HG03354 (cell line): ENCODE measurements at regions not wholly inside any gene's neighbourhood (a gene's known extent, or its start where the extent isn't known, plus 50 kb on each side); places are given as distances from the start of the nearest gene placed in this dataset.
"Not testable (repeated sequence)": the region's sequence is repeated elsewhere in the genome, so short reads cannot be mapped to it uniquely, and the experiment has no call there.

Experiments used
- ATAC-seq: cut with Tn5 transposase; IDR thresholded peaks from one replicate; pipeline ENCODE4 v1.9.1; 2021; ENCODE audit warnings: mild to moderate bottlenecking; ENCODE audit not compliant: unreplicated experiment, poor library complexity, severe bottlenecking

DNA sequence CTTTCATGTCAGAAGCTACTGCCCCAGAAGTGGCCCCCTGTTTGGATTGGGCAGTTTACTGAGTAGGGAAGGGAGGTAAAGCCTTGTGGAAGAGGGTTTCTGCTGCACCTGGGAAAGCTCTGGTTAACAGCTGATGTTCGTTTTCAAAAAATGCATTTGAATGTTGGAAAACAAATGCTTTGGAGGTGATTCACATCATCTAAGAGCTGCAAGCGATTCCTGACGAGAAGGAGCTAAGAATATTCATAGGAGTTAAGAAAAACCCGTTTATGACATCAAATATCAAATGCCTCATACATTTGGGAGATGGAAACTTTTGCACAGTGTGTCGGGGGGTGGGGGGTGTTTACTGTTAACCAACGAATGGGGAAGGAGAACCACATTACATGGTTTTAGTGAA lies 183.8 kb upstream of the NR2F2 start:
- ATAC-seq, result no peak

DNA sequence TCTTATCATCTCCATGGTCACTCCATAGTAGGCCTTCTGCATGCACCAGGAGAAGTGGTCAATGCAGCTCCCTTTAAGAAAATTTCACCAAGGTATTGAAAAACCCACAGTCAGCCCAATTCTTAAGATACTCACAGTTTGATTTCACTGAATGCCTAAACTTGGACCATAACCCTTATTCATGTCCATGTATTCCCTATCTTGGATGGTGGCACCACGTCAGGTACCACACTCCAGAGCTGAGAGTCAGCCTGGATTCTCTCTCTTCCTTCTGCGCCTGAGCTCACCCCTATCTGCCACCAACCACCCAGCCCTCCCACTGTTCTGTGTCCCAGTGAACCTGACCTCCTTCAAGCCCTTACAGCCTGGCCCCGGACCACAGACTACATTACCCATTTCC lies 183.2 kb upstream of the NR2F2 start:
- no peak for ATAC-seq

DNA sequence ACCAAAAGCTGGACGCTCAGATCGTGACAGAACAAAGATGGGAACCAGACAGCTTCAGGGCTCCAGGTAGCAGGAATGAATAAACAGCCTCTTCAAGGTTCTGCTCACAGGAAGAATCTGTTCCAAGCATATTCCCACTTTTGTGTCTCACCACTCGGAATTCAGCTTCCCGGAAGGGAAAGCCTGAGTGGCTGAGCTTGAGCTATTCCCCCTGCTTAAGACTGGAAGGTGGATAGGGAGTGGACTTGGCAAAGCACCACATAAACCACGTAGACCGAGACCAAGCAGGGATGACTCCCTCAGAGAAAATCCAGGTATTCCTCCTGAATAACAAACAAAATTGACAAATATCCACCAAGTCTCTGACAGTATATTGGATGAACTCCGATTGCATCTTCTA lies 180.2 kb upstream of the NR2F2 start:
- no peak for ATAC-seq

DNA sequence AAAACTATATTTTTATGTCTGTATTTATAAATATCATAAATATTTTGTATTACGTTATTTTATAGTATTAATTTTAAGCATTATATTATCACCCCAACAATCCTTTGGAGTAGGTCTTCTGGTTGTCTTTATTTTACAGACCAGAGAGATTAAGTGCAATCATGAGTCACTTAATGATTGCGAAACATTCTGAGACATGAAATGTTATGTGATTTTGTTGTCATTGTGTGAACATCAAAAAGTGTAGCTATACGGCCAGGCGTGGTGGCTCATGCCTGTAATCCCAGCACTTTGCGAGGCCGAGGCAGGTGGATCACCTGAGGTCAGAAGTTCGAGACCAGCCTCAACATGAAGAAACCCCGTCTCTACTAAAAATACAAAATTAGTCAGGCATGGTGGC lies 178.8 kb upstream of the NR2F2 start:
- ATAC-seq, result not testable (repeated sequence)

DNA sequence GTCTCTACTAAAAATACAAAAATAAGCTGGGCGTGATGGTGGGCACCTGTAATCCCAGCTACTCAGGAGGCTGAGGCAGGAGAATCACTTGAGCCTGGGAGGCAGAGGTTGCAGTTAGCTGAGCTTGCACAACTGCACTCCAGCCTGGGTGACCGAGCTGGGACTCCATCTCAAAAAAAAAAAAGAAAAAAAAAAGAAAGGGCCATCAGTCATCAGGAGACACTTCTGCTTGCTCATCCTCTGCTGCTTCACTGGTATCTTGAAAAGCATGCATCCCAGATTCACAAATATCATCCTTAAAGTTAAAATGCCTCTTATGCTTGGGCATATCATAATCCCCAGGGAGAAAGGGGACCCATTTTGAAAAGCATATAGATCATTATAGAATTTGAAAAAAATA lies 176.6 kb upstream of the NR2F2 start:
- ATAC-seq, result no peak

DNA sequence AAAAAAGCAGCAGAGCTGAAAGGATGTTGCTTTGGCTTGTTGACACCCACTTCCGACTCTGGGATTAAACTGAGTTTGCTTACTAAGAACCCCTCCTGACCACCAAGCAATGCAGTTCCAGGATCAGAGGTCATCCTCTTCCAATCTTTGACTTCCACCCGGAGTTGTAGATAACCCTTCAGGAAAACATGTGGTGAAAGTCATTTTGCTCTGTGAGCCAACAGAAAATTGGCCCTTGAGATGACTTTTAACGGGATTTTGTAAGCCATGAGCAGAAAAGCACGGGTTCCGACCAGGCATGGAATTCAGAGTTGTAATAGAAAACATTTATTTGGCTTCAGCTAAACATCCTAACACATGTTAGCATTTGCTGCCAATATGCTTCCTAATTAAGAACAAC lies 171.6 kb upstream of the NR2F2 start:
- ATAC-seq, result no peak

DNA sequence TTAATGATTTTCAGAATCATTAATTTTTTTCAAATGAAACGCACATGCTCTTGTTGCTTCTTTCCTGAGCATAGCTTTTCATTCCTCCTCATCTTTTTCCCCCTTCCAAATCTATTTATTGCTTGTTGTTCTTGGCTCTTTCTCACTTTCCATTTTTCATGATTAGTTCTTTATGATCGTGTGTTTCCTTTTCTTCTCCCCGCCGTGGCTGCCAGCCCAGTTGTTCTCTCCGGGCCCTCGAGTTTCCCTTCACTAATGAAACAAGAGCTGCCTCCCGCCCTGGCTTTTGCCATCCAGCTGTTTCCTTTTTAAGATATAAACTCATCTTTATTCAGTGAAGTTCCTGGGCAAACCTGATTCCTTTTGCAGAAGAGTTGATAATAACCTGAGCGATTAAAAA lies 170.2 kb upstream of the NR2F2 start:
- no peak for ATAC-seq

DNA sequence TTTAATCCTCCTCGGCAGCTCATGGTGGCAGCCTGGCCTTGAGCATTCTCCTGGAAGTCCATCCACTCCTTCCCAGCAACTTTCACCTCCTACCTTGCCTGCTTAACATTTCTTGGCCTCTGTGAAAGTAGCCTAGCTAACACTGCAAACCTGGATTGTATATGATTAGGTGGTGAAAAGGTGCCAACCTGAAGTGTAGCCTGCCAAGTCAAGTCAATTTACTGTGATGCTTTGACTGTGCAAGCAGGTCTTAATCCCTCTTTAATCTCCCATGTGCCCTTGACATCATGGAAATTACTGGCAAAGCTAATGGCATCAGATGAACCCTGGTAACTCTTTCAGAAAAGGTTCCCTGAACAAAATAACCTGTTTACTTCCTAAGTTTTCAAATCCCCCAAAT lies 169.7 kb upstream of the NR2F2 start:
- ATAC-seq, result no peak

DNA sequence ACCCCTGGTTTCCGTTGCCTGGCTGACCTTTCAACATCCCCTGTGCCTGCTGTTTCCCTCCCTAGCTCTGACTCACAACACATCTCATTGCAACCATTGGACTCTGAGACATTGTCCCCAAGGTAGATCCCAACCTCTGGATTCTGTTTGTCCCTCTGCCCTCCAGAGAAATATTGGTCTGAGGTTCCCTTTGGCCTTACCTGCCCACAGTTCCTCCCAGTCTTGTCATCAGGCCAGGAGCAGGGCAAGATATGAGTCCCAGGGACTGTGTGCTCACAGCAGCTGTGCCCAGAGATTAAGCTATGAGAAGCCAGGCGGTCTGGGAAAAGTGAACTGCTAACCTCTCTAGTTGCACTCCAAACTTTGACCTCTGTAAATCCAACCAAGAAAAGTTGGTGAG lies 168.2 kb upstream of the NR2F2 start:
- ATAC-seq, result no peak

DNA sequence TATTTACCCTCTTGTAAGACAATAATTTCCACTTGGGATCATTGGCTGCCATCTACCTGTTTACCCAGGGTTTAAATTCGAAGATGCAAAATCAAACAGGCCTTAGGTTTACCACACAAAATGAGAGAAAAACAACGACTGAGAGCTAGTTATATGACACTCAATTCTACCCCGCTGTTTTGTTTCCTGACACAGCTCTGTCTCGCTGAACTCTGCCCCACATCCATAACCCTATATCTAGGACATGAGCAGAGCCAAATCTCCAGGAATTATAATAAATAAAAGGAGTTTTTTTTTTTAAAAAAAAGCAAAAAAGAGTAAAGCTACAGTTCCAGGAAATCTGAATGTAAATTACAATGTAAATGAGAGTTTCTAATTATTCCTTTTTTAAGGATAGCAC lies 165.4 kb upstream of the NR2F2 start:
- no peak for ATAC-seq

DNA sequence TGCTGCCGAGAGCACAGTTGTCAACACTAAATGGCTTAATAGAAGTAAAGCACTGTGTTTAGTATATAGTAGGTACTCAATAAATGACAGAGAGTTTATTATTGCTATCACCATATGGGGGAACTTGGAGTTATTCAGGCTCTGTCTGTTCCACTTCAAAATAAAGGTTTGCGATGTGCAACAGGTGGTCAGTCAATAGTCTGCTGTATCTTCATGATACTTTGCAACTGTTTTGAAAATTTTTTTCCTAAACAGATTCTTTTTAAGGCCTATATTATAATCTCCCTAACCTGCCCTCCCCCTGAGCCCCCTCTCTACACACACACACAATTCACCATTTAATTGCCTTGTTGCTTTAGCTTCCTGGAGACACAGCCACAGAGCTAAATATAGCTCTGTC lies 164.7 kb upstream of the NR2F2 start:
- ATAC-seq, result no peak

DNA sequence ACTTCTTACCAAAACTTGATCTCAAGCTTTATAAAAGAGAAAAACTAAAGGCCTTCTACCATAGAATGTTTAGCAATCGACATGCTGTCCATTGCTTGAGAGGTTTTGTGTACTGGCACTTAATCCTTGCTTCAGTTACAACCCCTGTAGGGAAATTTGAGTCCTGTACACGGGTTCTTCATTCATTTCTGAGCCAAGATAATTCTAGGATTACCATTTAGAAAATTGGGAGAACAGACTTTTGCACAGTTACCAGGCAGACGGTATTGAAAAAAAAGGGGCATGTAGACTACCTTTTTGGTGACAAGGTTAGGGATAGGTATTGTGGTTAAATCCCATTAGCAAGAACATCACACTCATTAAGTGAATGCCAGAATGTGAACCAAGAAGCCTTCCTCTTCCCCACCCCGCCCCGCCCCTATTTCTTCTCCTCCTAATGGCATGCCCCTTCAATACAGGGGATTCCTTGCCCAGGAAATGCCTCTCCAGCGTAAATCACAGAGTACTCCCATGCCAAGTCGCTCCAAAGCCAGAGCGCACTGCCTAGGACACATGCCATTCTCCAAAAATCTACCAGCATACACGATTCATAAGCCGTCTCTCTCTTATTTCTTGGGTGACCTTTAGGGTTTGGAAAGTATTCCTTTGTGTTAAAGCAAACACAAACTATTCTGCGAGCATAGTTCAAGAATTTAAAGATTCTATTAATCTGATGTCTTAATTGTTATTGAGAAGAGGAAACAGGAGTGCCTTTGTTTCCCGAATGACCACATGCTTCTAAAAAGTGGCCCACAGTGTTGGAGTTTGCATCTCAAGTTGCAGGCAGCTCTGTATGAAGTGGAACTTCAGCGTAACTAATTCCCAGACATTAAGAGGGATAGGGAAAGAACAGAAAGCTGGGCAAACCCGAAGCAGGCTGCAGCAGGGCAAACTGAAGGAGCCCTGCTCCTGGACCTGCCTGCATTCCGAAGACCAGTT lies 164.0 kb upstream of the NR2F2 start:
- no peak for ATAC-seq

DNA sequence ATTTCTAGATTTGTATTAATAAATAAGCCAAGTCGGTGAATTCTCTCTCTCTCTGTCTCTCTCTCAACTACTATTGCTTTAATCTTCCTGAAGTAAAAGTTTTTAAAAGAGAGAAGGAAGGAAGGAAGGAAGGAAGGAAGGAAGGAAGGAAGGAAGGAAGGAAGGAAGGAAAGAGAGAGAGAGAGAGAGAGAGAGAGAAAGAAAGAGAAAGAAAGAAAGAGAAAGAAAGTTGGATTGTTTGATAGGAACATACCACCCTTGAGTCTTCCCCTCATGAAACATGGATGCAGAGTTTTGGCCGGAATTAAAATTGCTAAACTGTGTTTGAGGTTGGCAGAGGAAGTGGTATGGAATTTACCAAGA lies 159.9 kb upstream of the NR2F2 start:
- ATAC-seq, result not testable (repeated sequence)

DNA sequence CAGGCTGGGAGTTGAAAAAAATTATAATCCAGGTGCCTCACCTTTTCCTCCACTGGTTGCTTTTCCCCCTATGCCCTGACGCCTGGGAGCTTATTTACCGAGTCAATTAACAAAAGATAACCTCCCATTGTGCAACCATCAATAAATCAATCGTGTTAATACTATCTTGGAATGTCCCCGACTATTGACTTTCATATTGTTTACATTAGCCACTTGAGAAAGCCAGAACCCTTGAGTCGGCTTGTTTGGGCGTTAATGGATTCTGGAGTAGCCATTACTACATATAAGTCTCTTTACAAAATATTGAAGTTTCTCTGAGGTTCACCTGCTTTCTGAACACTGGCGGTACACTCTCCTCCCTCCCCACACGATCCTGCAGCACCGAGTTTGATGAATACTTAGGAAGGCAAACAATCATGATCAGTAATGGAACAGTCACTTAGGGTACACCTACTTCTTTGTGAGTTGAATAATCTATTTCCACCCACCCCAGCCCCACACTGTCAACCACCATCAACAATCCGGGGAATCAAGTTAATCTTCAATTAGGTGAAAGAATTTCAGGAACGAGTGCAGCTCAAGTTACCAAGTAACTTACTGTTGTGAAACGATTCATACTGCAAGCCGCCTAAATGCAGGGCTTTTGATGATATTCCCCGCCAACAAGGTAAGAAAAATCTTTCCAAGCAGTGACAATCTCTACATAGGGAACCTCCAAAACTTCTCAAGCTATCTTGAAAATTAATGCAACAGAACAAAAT lies 159.3 kb upstream of the NR2F2 start:
- no peak for ATAC-seq

DNA sequence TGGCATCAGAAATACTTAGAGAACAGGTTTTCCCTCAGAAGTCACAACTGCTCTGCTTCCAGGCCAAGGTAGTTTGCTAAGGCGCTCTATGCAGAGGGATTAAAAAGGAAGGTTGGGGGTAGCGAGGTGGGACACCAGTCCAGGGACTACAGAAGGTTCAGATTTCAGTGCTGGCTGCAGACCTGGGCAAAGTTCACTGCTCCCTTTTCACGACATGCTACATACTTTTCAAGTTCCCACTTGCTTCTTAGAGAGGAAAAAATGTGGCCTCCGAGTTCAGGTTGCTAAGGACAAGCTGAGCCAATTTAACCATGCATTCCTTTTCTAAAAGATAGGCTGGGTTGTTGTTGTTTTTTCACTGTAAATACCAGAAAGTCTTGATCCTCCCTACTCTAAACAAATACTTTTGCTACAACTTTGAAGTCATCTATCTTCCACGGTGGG lies 158.6 kb upstream of the NR2F2 start:
- no peak for ATAC-seq

DNA sequence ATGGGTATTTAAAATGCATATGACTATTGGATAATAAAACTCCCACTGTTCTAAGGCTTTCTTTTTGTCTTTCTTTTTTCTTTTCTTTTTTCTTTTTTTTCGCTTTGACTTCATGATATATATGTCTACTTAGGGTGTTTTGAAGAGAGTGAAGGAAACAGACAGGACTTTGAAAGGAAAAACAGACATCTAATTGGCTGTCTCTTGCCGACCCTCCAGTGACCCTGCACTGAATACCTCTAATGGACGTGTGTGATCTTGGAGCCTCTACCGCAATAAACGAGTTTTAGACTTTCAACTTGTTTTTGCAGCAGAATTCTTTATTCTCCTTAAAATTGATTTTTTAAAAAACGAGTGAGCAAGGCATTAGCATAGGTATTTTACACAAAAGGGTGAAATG lies 158.1 kb upstream of the NR2F2 start:
- ATAC-seq, result no peak

DNA sequence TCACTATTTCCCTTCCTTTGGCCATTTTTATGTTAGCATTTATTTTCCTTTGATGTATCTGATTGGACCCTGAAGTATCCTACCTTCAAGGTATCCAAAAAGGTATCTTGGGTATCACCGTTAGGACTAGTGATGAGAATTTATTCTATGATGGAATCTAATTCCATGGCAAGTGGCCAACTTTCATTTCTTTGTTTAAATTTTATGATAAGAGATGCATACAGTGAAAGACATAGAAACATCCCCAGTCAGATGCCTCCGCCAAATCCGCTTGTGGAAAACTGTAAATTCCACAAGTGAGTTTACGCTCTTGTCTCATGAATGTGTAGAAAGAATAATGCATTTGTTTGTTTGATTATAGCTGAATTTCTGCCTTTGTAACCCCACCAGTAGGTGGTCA lies 153.7 kb upstream of the NR2F2 start:
- no peak for ATAC-seq

DNA sequence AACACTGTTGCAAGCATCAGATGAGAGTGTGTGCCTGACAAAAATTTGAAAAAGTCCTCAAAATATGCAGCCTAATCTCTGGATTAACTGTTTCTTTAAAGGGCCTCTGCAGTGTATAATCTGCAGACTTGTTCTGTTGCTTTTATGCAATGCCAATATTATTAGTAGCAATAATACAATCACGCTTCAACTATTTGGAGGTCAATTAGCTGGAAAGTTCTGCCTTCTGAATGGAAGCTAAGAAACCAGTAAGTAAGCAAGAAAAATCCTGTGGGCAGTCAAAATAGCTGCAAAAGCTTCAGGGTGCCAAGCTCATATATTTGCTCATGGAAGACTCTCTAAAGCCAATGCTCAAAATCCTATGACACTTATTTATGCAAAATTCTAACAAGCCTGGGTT lies 153.2 kb upstream of the NR2F2 start:
- ATAC-seq, result no peak

DNA sequence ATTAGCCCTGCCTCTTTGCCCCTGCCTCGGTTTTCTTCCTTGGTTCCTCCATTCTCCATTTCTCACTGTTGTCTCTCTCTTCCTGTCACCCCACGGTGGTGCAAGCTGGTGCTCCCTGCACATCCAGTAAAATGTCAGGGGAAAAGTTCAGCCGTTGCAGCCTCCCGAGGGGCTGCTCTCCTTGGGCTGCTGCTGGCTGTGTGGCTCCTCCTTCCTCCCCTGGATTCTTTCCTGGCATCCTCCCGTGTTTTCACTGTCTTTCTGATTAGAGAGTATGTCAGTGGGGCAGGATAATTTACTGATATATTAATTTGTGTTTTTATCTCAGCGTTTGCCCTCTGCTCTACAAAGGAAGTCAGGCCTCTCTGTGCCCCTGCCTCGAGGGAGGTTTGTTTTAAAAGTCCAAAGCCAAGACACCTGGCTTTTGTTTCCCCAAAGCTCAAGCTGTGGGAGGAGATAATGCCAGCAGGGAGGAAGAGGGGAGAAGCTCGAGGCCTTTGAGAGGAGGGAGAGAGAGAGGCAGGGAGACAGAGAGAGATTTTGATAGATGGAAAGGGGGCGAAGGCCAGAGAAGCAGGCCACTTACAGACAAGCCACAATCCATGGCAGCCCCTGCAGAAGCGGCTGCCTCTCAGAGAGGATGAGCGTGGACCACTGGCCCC lies 150.3 kb upstream of the NR2F2 start:
- no peak for ATAC-seq

DNA sequence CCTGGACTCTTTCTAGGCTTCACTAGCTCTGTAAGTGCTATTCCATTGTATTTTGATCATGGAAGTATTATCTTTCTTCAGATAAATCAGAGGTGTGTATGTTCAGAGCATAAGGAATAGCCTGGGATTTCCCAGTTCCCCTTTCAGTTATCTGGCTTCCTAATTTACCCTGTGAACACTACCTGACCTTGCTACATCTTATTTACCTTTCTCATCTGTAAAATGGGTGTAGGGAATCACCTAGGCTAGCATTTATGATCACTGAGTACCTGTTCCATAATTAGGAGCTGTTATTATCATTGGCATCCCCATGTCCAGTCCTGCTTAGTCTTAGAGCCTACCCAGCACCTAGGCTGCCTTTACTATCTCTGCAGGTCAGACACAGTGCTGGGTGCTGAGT lies 149.3 kb upstream of the NR2F2 start:
- no peak for ATAC-seq

DNA sequence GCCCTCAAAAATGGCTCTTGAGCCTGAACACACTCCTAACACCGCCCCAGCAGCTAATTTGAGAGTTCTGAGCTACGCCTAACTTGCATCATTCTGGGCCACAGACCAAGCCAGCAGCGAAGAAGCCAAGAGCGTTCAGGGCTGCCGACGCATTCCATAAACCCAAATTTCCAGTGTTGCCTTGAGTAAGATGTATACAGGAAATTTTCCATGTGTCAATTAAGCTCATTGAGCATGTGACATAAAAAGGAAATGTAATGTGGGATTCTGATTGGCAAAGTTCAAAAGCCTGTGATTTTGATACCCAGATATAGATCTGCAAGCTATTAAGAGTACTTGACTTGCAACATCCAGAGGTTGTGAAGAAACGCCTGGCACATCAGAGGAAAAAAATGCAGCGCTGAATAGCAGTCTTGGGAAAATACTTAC lies 148.6 kb upstream of the NR2F2 start:
- ATAC-seq, result no peak
